ENCODE measurements at regions not wholly inside any gene's neighbourhood (a gene's known extent, or its start where the extent isn't known, plus 50 kb on each side); places are given as distances from the start of the nearest gene placed in this dataset.

DNA sequence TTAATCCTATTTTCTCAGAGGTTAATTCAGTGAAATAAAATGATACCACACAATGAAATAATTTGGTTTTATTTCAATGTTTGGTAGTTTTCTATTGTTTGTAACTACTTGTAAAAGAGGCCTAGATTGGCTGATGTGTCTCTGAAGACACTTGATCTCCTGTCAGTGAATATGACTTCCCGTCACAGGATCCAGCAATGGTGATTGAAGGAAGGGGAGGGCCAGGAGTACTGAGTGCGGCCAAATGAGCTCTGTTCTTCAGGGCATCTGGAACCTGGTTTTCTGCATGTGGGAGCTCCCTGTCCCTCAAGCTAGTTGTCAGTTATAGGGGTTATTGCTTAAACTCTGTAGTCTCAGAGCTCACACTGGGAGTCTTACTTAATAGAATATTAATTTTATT lies 86.5 kb upstream of the OTUD4 start (continued):
- TF ChIP-seq KLF5 (IDR thresholded peaks at IDR 0.05; ENCODE audit: partially characterized antibody) (no peak), NFXL1 (IDR thresholded peaks at IDR 0.05; ENCODE audit: borderline replicate concordance) (no peak)
- TF ChIP-seq, protein P1, sequence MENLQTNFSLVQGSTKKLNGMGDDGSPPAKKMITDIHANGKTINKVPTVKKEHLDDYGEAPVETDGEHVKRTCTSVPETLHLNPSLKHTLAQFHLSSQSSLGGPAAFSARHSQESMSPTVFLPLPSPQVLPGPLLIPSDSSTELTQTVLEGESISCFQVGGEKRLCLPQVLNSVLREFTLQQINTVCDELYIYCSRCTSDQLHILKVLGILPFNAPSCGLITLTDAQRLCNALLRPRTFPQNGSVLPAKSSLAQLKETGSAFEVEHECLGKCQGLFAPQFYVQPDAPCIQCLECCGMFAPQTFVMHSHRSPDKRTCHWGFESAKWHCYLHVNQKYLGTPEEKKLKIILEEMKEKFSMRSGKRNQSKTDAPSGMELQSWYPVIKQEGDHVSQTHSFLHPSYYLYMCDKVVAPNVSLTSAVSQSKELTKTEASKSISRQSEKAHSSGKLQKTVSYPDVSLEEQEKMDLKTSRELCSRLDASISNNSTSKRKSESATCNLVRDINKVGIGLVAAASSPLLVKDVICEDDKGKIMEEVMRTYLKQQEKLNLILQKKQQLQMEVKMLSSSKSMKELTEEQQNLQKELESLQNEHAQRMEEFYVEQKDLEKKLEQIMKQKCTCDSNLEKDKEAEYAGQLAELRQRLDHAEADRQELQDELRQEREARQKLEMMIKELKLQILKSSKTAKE (IDR thresholded peaks at IDR 0.05; ENCODE audit: low read depth, poor library complexity, severe bottlenecking), result no peak

DNA sequence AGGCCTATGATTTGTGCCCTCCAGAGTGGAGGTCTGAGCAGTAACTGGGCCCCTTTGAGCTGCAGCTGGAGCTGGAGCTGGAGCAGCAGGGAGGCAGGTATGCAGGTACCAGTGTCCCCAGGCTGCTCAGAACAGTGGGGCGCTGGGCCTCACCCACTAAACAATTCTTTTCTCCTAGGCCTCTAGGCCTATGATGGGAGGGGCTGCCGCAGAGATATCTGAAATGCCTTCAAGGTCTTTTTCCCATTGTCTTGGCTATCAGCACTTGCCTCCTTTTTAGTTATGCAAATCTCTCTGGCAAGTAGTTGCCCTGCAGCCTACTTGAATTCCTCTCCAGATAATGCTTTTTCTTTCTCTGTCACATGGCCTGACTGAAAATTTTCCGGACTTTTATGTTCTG lies 79.7 kb upstream of the OTUD4 start:
- intact Hi-C loops (cut with micrococcal nuclease; ENCODE audit: unreplicated experiment), result no loop called here
- no peaks in the 10 kb centered on the region for H4K20me1 ChIP-seq (ENCODE audit: control insufficient read depth, insufficient read depth)
- ChIA-PET SMC1A (ENCODE audit: uncharacterized antibody, unreplicated experiment) (no interaction called here), POLR2A (no interaction called here), CTCF (no interaction called here), RAD21 (ENCODE audit: unreplicated experiment) (no interaction called here)
- FAIRE-seq (no peak), DNase-seq (ENCODE audit: low read depth, low spot score) (no peak), ATAC-seq (no peak)
- no peaks in the 10 kb centered on the region for H3K27me3 ChIP-seq (replicated peaks in 1 of 2; ENCODE audit: control insufficient read depth in 2 of 2, insufficient read depth in 2 of 2, low read length in 1 of 2)
- H2AFZ ChIP-seq (ENCODE audit: control insufficient read depth, low read depth, low read length), result no peak overlapping the region
- no peak overlapping the region for H3K4me2 ChIP-seq (ENCODE audit: control insufficient read depth, insufficient read depth)
- no peak overlapping the region for H3K4me3 ChIP-seq
- no peaks in the 10 kb centered on the region; the same call in 2 of the 3 replicates for H3K9me3 ChIP-seq (replicated peaks; ENCODE audit: control insufficient read depth, insufficient read depth, low read length)
- H3K4me1 ChIP-seq (ENCODE audit: control insufficient read depth, insufficient read depth, low read length), result no peaks in the 10 kb centered on the region
- no peak overlapping the region for H3K9ac ChIP-seq (ENCODE audit: control insufficient read depth, insufficient read depth, low read length)
- WGBS (ENCODE audit: insufficient coverage, insufficient replicate concordance, low lambda C conversion rate, missing lambda C conversion rate), result 33% methylated on average over 3 of the region's 3 CpGs
- H3K36me3 ChIP-seq (ENCODE audit: control insufficient read depth in 2 of 2, insufficient read depth in 2 of 2, low read length in 1 of 2), result no peaks in the 10 kb centered on the region
- H3K79me2 ChIP-seq (ENCODE audit: control insufficient read depth, insufficient read depth, low read length), result no peaks in the 10 kb centered on the region
- BruUV-seq (replicated peaks), result no TSS peak
- no peak overlapping the region for H3K27ac ChIP-seq (ENCODE audit: control insufficient read depth, insufficient read depth)
- in situ Hi-C loops (cut with MboI), result no loop called here
- no peak for TF ChIP-seq BHLHE40 (IDR thresholded peaks at IDR 0.05; ENCODE audit: borderline replicate concordance in 1 of 2, low read depth in 2 of 2, low read length in 1 of 2)
- no peak for TF ChIP-seq KDM1A (IDR thresholded peaks at IDR 0.05; ENCODE audit: borderline replicate concordance)
- no peak for TF ChIP-seq MTA3 (IDR thresholded peaks at IDR 0.05; ENCODE audit: borderline replicate concordance, low read length)
- TF ChIP-seq, protein P2, sequence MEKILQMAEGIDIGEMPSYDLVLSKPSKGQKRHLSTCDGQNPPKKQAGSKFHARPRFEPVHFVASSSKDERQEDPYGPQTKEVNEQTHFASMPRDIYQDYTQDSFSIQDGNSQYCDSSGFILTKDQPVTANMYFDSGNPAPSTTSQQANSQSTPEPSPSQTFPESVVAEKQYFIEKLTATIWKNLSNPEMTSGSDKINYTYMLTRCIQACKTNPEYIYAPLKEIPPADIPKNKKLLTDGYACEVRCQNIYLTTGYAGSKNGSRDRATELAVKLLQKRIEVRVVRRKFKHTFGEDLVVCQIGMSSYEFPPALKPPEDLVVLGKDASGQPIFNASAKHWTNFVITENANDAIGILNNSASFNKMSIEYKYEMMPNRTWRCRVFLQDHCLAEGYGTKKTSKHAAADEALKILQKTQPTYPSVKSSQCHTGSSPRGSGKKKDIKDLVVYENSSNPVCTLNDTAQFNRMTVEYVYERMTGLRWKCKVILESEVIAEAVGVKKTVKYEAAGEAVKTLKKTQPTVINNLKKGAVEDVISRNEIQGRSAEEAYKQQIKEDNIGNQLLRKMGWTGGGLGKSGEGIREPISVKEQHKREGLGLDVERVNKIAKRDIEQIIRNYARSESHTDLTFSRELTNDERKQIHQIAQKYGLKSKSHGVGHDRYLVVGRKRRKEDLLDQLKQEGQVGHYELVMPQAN (conservative IDR thresholded peaks at IDR 0.05), result no peak
- no peak for TF ChIP-seq DPF2 (IDR thresholded peaks at IDR 0.05)
- no peak for TF ChIP-seq KAT2A (conservative IDR thresholded peaks at IDR 0.05; ENCODE audit: control insufficient read depth, low read depth, low read length)
- no peak for TF ChIP-seq ZSCAN29 (IDR thresholded peaks at IDR 0.05)
- TF ChIP-seq BCL11A (IDR thresholded peaks at IDR 0.05; ENCODE audit: low read depth, low read length), result no peak
- no peak for TF ChIP-seq CHD4 (IDR thresholded peaks at IDR 0.05)
- no peak for TF ChIP-seq MEF2B (IDR thresholded peaks at IDR 0.05; ENCODE audit: partially characterized antibody, poor library complexity, severe bottlenecking)
- TF ChIP-seq NR2C1 (IDR thresholded peaks at IDR 0.05), result no peak
- no peak for TF ChIP-seq STAT3 (IDR thresholded peaks at IDR 0.05; ENCODE audit: low read depth, low read length)
- TF ChIP-seq ZNF217 (IDR thresholded peaks at IDR 0.05), result no peak
- TF ChIP-seq, protein P3, sequence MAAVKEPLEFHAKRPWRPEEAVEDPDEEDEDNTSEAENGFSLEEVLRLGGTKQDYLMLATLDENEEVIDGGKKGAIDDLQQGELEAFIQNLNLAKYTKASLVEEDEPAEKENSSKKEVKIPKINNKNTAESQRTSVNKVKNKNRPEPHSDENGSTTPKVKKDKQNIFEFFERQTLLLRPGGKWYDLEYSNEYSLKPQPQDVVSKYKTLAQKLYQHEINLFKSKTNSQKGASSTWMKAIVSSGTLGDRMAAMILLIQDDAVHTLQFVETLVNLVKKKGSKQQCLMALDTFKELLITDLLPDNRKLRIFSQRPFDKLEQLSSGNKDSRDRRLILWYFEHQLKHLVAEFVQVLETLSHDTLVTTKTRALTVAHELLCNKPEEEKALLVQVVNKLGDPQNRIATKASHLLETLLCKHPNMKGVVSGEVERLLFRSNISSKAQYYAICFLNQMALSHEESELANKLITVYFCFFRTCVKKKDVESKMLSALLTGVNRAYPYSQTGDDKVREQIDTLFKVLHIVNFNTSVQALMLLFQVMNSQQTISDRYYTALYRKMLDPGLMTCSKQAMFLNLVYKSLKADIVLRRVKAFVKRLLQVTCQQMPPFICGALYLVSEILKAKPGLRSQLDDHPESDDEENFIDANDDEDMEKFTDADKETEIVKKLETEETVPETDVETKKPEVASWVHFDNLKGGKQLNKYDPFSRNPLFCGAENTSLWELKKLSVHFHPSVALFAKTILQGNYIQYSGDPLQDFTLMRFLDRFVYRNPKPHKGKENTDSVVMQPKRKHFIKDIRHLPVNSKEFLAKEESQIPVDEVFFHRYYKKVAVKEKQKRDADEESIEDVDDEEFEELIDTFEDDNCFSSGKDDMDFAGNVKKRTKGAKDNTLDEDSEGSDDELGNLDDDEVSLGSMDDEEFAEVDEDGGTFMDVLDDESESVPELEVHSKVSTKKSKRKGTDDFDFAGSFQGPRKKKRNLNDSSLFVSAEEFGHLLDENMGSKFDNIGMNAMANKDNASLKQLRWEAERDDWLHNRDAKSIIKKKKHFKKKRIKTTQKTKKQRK (IDR thresholded peaks at IDR 0.05; ENCODE audit: low read depth, low read length), result no peak
- TF ChIP-seq IKZF2 (IDR thresholded peaks at IDR 0.05), result no peak
- TF ChIP-seq NBN (IDR thresholded peaks at IDR 0.05), result no peak
- no peak for TF ChIP-seq PAX8 (IDR thresholded peaks at IDR 0.05)

Measured in GM12878 (cell line).